Fibroblast of the conjunctiva (primary cell): ENCODE measurements at regions not wholly inside any gene's neighbourhood (a gene's known extent, or its start where the extent isn't known, plus 50 kb on each side); places are given as distances from the start of the nearest gene placed in this dataset.

ENCODE experiments used
- DNase-seq: peaks from one replicate; pipeline ENCODE4 v3.0.0-alpha.2; 2010; ENCODE audit warnings: low read depth

- no peak for DNase-seq
Measured at GRCh38 chr15:79373113-79373512, 59.0 kb upstream of the MINAR1 start.

GRCh38 chr15:79373728-79374127, 58.4 kb upstream of the MINAR1 start:
- DNase-seq = no peak

GRCh38 chr15:79376383-79376782, 55.8 kb upstream of the MINAR1 start:
- no peak for DNase-seq

- DNase-seq = no peak
Measured at GRCh38 chr15:79378394-79379109, 53.6 kb upstream of the MINAR1 start.

GRCh38 chr15:79380755-79381497, 51.2 kb upstream of the MINAR1 start:
- peak; percentile 61 for DNase-seq

GRCh38 chr15:79381593-79381992, 50.5 kb upstream of the MINAR1 start:
- DNase-seq = no peak
